ENCODE measurements at regions not wholly inside any gene's neighbourhood (a gene's known extent, or its start where the extent isn't known, plus 50 kb on each side); places are given as distances from the start of the nearest gene placed in this dataset.

DNA sequence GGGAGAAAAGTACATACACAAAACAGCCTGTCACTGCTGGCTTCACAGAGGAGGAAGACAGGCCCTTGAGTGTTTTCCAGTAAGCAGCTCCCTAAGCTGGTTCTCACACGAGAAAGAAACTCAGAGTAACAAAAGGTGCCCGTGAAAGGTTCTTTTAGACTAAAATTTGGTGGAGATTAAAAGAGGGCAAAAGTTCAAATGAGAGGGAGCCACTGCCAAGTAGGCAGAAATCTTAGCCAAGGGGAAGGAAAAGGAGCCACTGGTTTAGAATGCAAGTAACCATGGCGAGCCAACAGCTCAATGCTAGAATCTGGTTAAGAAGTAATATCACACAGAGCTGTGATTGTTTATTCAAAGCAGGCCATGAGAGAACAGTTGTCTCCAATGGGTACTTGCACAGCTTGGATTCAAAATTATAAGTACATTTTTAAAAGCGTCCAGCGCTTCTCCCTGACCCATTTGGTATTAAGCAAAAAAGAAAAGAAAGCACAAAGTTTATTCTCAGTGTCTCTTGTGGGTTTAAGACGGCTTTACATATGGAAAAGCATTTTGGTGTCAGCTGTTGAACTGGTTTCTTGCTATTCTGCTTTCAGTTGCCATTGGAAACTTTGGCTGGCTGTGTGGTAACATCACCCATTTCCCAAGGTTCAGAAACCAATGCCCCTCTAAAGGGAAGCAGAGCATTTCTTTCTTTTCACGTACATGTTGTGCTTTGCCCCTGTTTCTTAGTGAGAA, 648.5 kb downstream of the RNF144B start:
- DNase-seq (ENCODE audit: low read depth) = no peak

GRCh38 chr6:19036196-19036555, 649.0 kb downstream of the RNF144B start:
- no peak for DNase-seq (ENCODE audit: low read depth)

GRCh38 chr6:19037607-19038006, 650.5 kb downstream of the RNF144B start:
- DNase-seq (ENCODE audit: low read depth) = no peak

- DNase-seq (ENCODE audit: low read depth) = no peak
Observed at GRCh38 chr6:19039287-19039686, 652.1 kb downstream of the RNF144B start.

- DNase-seq (ENCODE audit: low read depth) = no peak
Observed at GRCh38 chr6:19041906-19042305, 654.8 kb downstream of the RNF144B start.

DNA sequence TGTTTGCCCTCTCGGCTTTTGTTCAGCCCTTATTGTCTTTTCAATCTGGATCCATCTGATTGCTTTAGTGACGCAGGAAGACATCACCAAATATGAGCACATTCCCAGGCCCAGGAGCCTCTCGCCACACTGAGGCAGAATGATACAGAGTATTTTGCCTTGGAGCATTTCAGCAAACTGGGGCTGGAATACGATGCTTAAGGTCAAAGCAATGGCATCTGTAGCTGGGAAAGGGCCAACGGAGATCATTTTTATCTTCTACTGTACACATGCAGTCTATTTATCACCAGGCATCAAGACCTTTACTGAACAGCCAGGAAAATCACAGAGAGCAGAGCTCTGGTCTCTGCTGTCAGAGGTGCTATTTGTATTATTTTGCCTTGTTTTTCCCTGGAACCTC, 655.3 kb downstream of the RNF144B start:
- DNase-seq (ENCODE audit: low read depth) = no peak

DNA sequence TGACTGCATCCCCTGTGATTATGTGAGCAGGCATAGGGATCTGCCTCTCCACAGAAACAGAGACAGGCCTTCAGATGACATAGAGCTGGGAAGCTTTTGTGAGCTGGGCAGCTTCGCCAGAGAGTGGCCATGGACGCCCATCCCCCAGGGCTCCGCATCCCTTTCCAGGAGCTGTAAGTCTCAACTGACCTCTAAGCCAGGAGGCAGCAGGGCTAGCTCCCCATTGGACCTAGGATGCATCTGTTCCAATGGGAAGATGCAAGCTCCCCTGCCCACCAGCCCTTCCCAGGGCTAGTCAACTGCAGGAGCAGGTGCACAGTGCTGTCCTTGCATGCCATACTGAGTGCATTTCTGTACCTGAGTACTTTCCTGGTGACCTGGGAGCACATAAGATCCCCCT, 663.6 kb downstream of the RNF144B start:
- no peak for DNase-seq (ENCODE audit: low read depth)

GRCh38 chr6:19052219-19052618, 665.1 kb downstream of the RNF144B start:
- no peak for DNase-seq (ENCODE audit: low read depth)

GRCh38 chr6:19059102-19059501, 672.0 kb downstream of the RNF144B start:
- no peak for DNase-seq (ENCODE audit: low read depth)

DNA sequence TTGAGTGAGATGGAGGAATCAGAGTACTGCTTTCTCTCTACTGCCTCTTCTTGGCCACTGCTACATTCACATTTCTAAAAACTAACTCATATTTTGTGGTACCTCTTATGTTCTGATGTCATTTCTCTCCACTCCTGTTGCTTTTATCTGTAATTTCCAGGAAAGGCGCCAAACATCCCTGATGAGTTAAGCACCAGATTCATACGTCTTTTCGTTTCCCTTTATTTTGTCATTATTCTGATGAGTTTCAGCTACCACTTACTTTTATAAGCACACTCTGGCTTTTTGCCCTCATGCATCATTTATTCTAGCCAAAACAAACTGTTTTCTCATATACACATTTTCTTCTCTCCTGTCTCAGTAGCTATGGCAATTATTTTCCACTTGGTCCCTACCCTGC, 680.0 kb downstream of the RNF144B start:
- no peak for DNase-seq (ENCODE audit: low read depth)

- DNase-seq (ENCODE audit: low read depth) = no peak
Observed at GRCh38 chr6:19070520-19070919, 683.4 kb downstream of the RNF144B start.

DNA sequence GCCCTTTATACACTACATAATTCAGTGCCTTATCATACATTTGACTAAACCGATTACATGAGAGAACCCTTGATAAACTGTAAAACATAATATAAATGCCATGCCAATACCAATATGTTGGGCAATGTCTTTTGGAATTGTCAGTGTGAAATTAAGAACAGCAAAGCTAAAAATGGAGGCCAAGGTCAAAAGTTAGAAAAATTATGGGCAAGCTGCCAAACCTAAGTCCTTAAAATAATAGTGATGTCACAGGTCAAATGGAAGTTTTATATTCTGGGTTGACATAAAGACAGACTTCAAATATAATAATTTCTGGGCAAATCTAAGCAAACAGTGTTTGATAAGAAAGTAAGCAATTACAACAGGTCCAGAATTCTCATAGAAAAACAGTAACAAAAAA, 696.7 kb downstream of the RNF144B start:
- no peak for DNase-seq (ENCODE audit: low read depth)

GRCh38 chr6:19086480-19086879, 699.3 kb downstream of the RNF144B start:
- no peak for DNase-seq (ENCODE audit: low read depth)

GRCh38 chr6:19087296-19087695, 700.1 kb downstream of the RNF144B start:
- DNase-seq (ENCODE audit: low read depth) = no peak

GRCh38 chr6:19087897-19088296, 700.7 kb downstream of the RNF144B start:
- no peak for DNase-seq (ENCODE audit: low read depth)

DNA sequence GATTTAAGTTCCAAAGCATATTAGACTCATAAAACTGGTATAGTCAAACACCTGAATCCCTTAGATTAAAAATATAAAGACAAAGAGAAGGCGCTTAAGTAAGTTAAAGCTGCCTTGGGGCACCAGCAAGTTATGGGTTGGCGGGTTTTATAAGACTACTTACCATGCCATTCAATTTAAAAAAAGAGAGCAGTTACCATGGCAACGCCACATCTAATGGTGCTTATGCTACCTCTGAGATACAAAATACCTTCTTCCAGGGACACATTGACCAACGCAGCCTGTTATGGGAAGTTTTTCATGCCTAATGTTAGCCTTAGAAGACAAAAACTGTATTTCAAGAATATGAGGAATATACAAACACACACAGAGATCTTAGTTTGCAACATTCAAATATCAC, 713.6 kb downstream of the RNF144B start:
- DNase-seq (ENCODE audit: low read depth) = no peak

DNA sequence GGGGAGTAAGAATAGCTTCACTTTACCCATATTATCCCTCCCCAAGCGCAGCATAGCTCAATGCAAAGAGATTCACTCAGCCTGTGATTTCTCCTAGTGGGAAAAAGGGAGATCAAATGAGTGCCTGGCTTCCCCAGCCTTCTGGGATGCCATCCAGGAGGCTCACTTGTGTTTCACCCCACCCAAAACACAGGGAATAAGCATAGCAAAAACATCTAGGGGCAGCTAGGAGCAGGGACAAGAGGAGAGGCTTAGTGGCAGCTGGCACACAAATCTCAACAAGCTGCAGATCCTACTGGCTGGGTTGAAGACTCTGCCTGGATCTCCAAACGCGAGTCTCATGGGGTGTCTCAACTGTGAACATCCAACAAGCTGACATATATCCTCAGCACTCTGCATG, 715.8 kb downstream of the RNF144B start:
- DNase-seq (ENCODE audit: low read depth) = no peak

- DNase-seq (ENCODE audit: low read depth) = no peak
Observed at GRCh38 chr6:19107468-19107867, 720.3 kb downstream of the RNF144B start.

DNA sequence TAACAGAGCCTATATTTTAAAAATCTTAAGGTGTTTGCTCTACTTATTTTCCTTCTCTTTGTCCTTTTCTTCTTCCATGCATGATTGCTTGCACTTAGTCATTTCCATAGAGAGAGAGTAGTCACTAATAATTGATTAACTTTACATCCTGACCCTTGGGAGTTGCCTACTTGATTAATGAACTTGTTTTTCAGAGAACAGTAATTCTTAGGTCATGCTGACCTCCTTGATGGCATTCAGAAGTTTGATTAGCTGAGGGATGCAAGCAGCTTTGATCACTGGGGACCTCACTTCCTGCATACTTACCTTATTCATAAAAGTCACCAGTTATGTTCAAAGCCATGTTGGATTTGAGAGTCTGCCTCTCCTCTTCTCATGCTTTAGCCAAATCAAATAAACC, 715.6 kb upstream of the ID4 start:
- DNase-seq (ENCODE audit: low read depth) = no peak

- no peak for DNase-seq (ENCODE audit: low read depth)
Observed at GRCh38 chr6:19127081-19127480, 710.1 kb upstream of the ID4 start.

DNA sequence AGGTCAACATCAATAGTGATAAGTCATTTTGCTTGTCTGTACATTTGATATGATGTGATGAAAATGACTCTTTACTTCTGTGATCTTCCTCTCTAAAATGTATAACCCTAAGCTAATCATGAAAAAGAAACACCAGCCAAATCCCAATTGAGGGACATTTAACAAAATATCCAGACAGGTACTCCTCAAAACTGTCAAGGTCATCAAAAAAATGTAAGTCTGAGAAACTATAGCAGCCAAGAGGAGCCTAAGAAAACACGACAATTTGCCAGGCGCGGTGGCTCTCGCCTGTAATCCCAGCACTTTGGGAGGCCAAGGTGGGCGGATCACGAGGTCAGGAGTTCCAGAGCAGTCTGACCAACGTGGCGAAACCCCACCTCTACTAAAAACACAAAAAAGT, 708.5 kb upstream of the ID4 start:
- no peak for DNase-seq (ENCODE audit: low read depth)

DNA sequence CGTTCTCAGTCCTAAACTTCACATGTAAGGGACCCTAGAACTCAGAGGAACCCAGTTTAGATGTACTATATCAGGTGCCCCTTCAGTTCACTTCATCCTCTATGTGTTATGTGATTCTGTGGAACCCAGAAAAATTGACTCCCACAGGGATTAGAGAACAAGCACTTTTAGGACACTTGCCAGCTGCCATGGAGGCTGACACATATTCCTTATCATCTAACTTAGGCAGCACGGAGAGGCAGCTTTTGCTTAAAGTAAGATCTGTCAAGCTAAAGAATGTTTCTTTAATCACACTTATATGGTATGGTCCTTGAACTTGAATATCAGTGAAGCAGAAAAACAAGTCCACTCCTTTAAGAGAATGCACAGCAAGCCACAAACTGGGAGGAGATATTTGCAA, 701.5 kb upstream of the ID4 start:
- no peak for DNase-seq (ENCODE audit: low read depth)

DNA sequence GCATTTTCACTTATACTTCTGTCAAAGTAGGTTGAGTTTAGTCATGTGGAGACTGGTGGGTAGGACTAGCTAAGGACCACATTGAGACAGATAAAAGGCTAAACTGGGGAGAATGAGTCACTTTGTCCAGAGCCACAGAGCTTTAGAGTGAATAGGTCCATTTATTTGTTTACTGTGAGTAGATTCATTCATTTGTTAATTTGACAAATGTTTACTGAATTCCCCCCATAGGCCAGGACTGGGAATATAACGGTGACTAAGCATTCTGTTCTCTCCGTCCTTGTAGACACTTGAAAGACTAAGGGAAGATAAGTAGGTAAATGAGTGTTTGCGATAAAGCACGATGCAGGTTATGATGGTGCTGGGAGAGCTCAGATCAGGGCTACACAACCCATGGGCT, 699.7 kb upstream of the ID4 start:
- DNase-seq (ENCODE audit: low read depth) = no peak

DNA sequence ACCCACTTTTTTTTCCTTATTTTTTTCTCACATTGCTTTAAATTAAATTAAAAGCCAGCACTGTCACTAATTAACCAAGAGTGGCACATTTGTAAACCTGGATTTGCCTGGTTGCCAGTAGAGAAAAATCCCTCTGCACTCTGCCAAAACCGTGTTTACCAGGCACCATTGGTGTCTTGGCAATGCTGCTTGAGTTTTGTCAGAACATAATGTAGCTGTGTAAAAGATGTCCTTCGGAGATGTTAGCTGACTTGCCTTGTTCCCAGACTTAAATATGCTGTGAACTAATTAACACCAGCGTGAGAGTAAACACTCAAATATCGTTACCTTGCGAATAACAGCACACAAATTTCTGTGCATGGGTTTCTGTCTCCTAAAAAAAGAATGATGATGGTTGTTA, 694.9 kb upstream of the ID4 start:
- DNase-seq (ENCODE audit: low read depth) = no peak

Data from Daoy (cell line).